ENCODE measurements at regions not wholly inside any gene's neighbourhood (a gene's known extent, or its start where the extent isn't known, plus 50 kb on each side); places are given as distances from the start of the nearest gene placed in this dataset.

- no peak overlapping the region for H3K4me2 ChIP-seq (ENCODE audit: low read depth, low read length)
- H3K27ac ChIP-seq (ENCODE audit: extremely low read length, insufficient read depth, low read length) = no peak overlapping the region
- H3K9ac ChIP-seq (ENCODE audit: insufficient read depth, low read depth, low read length) = no peak overlapping the region
- no peak overlapping the region for H2AFZ ChIP-seq (ENCODE audit: low read length)
- H3K4me1 ChIP-seq (ENCODE audit: insufficient read depth, low read length) = no peaks in the 10 kb centered on the region
- H3K36me3 ChIP-seq (replicated peaks in 1 of 2; ENCODE audit: control insufficient read depth in 1 of 2, insufficient read depth in 2 of 2, low read length in 2 of 2) = no peaks in the 10 kb centered on the region
- no peak overlapping the region for H3K4me3 ChIP-seq (replicated peaks in 1 of 3; ENCODE audit: insufficient read depth in 1 of 3, low read depth in 2 of 3, low read length in 3 of 3)
- intact Hi-C loops (cut with micrococcal nuclease; ENCODE audit: unreplicated experiment) = no loop called here
- no peaks in the 10 kb centered on the region for H3K79me2 ChIP-seq (ENCODE audit: insufficient read depth, low read length)
- ChIA-PET CTCF (ENCODE audit: low intra/inter-chr PET ratio, low total read pairs) (no interaction called here), POLR2A (no interaction called here)
- no peaks in the 10 kb centered on the region; a peak in 1 of 5 replicates for H3K27me3 ChIP-seq (ENCODE audit: control insufficient read depth in 1 of 2, insufficient read depth in 2 of 2, low read length in 2 of 2)
- in situ Hi-C loops (cut with HindIII; ENCODE audit: extremely low pct_ligation_motif_present, low pct_unique_long_range_greater_than_20kb) = no loop called here
- DNase-seq (ENCODE audit: low spot score) (no peak), FAIRE-seq (no peak), ATAC-seq (no peak)
- 35% methylated on average over 4 of the region's 4 CpGs for WGBS (ENCODE audit: low lambda C conversion rate)
- no peaks in the 10 kb centered on the region for H4K20me1 ChIP-seq (ENCODE audit: insufficient read depth, low read length)
- BruUV-seq (replicated peaks) = no TSS peak
- TF ChIP-seq CEBPG (CRISPR knock-in tag; IDR thresholded peaks at IDR 0.05) = no peak
- TF ChIP-seq DBP (CRISPR knock-in tag; IDR thresholded peaks at IDR 0.05; ENCODE audit: not compliant biosample characterization) = no peak
- no peak for TF ChIP-seq ZNF672 (CRISPR knock-in tag; IDR thresholded peaks at IDR 0.05)
- H3K9me3 ChIP-seq (ENCODE audit: low read length) = no peaks in the 10 kb centered on the region
These were observed 56.9 kb upstream of the LRCH1 start for GRCh38 chr13:46496086-46496485.

- H3K27me3 ChIP-seq (ENCODE audit: control insufficient read depth in 1 of 2, insufficient read depth in 2 of 2, low read length in 2 of 2) = no peaks in the 10 kb centered on the region; a peak in 1 of 5 replicates
- DNase-seq (ENCODE audit: low spot score) (no peak), FAIRE-seq (no peak), ATAC-seq (no peak)
- no peak overlapping the region for H3K4me3 ChIP-seq (replicated peaks in 1 of 3; ENCODE audit: insufficient read depth in 1 of 3, low read depth in 2 of 3, low read length in 3 of 3)
- no peaks in the 10 kb centered on the region for H3K36me3 ChIP-seq (replicated peaks in 1 of 2; ENCODE audit: control insufficient read depth in 1 of 2, insufficient read depth in 2 of 2, low read length in 2 of 2)
- CTCF ChIA-PET (ENCODE audit: low intra/inter-chr PET ratio, low total read pairs) = no interaction called here
- WGBS (ENCODE audit: low lambda C conversion rate) = 35% methylated on average over 4 of the region's 4 CpGs
- H3K27ac ChIP-seq (ENCODE audit: extremely low read length, insufficient read depth, low read length) = no peak overlapping the region
- H4K20me1 ChIP-seq (ENCODE audit: insufficient read depth, low read length) = no peaks in the 10 kb centered on the region
- POLR2A ChIA-PET = no interaction called here
- no peaks in the 10 kb centered on the region for H3K4me1 ChIP-seq (ENCODE audit: insufficient read depth, low read length)
- intact Hi-C loops (cut with micrococcal nuclease; ENCODE audit: unreplicated experiment) (no loop called here), in situ Hi-C loops (cut with HindIII; ENCODE audit: extremely low pct_ligation_motif_present, low pct_unique_long_range_greater_than_20kb) (no loop called here)
- no peak overlapping the region for H3K4me2 ChIP-seq (ENCODE audit: low read depth, low read length)
- H3K9ac ChIP-seq (ENCODE audit: insufficient read depth, low read depth, low read length) = no peak overlapping the region
- no TSS peak for BruUV-seq (replicated peaks)
- no peak for TF ChIP-seq KAT8 (CRISPR knock-in tag; IDR thresholded peaks at IDR 0.05)
- TF ChIP-seq NR2F6 (IDR thresholded peaks at IDR 0.05) = no peak
- TF ChIP-seq NR2F6 (CRISPR knock-in tag; IDR thresholded peaks at IDR 0.05) = no peak
- TF ChIP-seq SP4 (CRISPR knock-in tag; IDR thresholded peaks at IDR 0.05) = no peak
- TF ChIP-seq BCL3 (CRISPR knock-in tag; IDR thresholded peaks at IDR 0.05) = no peak
- no peak for TF ChIP-seq ZNF501 (CRISPR knock-in tag; IDR thresholded peaks at IDR 0.05)
- TF ChIP-seq ZSCAN29 (CRISPR knock-in tag; conservative IDR thresholded peaks at IDR 0.05) = no peak
- no peak for TF ChIP-seq EED (CRISPR knock-in tag; IDR thresholded peaks at IDR 0.05)
- TF ChIP-seq ZFYVE20 (CRISPR knock-in tag; IDR thresholded peaks at IDR 0.05; ENCODE audit: borderline replicate concordance, low read depth) = no peak
- TF ChIP-seq SMAD3 (CRISPR knock-in tag; IDR thresholded peaks at IDR 0.05) = no peak
- no peak for TF ChIP-seq ZFP36L1 (CRISPR knock-in tag; IDR thresholded peaks at IDR 0.05)
- no peak for TF ChIP-seq RARA (CRISPR knock-in tag; IDR thresholded peaks at IDR 0.05)
- TF ChIP-seq SALL1 (CRISPR knock-in tag; IDR thresholded peaks at IDR 0.05) = no peak
- H3K79me2 ChIP-seq (ENCODE audit: insufficient read depth, low read length) = no peaks in the 10 kb centered on the region
- no peaks in the 10 kb centered on the region for H3K9me3 ChIP-seq (ENCODE audit: low read length)
- no peak overlapping the region for H2AFZ ChIP-seq (ENCODE audit: low read length)
These were observed 57.3 kb upstream of the LRCH1 start for GRCh38 chr13:46495651-46496050.

Data from HepG2 (cell line).